SH-SY5Y (cell line): ENCODE measurements at regions not wholly inside any gene's neighbourhood (a gene's known extent, or its start where the extent isn't known, plus 50 kb on each side); places are given as distances from the start of the nearest gene placed in this dataset.

Experiments used
- GATA2 ChIP-seq: IDR thresholded peaks from 2 replicates; pipeline ENCODE4 v1.6.1; 2011; ENCODE audit warnings: mild to moderate bottlenecking, low read depth, low read length
- GATA3 ChIP-seq: IDR thresholded peaks from 2 replicates; pipeline ENCODE4 v1.6.1; 2011; ENCODE audit warnings: low read depth, mild to moderate bottlenecking, low read length, moderate library complexity

DNA sequence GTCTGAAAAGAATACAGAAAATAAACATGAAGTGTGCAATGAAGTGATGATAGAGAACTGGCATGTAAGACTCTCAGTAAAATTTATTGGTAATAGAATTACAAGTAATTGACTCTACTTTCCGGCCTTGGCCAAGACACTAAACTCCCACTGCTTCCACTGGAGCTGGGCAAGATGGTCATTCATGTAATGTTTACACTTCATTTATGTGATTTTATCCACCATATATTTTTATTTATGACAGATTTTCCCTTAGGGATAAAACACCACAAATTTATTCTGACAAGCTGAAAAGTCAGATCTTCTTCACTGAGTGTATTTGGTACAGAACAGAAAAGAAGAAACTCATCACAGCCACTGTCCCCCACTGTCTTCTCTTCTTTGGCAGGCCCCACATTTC, 191.9 kb downstream of the SLC39A8 start:
- TF ChIP-seq GATA3 (no peak), GATA2 (no peak)
